Stimulated activated CD4-positive, alpha-beta T cell treated with anti-CD3 and anti-CD28 coated beads, Interleukin-15, amount 100 ng/mL, for 48 hours (primary cell): ENCODE measurements at regions not wholly inside any gene's neighbourhood (a gene's known extent, or its start where the extent isn't known, plus 50 kb on each side); places are given as distances from the start of the nearest gene placed in this dataset.

ENCODE experiments used
- DNase-seq, 2 donors: peaks; one replicate each; pipeline ENCODE4 v3.0.0-alpha.2; 2020; ENCODE audit warnings: low read depth in 2 of 2

- no peak for DNase-seq
Observed at GRCh38 chr1:238119861-238120260, 229.1 kb upstream of the ZP4 start.

- DNase-seq: no peak
Observed at GRCh38 chr1:238119060-238119459, 228.3 kb upstream of the ZP4 start.

- no peak for DNase-seq
Observed at GRCh38 chr1:238115852-238116251, 225.1 kb upstream of the ZP4 start.

- no peak for DNase-seq
Observed at GRCh38 chr1:238112952-238113621, 222.4 kb upstream of the ZP4 start.

- DNase-seq: no peak
Observed at GRCh38 chr1:238111516-238111915, 220.8 kb upstream of the ZP4 start.

GRCh38 chr1:238111081-238111480 lies 220.4 kb upstream of the ZP4 start:
- DNase-seq: no peak

- DNase-seq: no peak
Observed at GRCh38 chr1:238108417-238108816, 217.7 kb upstream of the ZP4 start.

GRCh38 chr1:238107322-238107721 lies 216.6 kb upstream of the ZP4 start:
- DNase-seq: no peak

- no peak for DNase-seq
Observed at GRCh38 chr1:238104752-238105151, 214.0 kb upstream of the ZP4 start.

GRCh38 chr1:238101923-238102322 lies 211.2 kb upstream of the ZP4 start:
- DNase-seq: no peak

- no peak for DNase-seq
Observed at GRCh38 chr1:238099871-238100270, 209.1 kb upstream of the ZP4 start.

- DNase-seq: no peak
Observed at GRCh38 chr1:238089615-238090014, 198.9 kb upstream of the ZP4 start.

- DNase-seq: no peak
Observed at GRCh38 chr1:238088560-238089290, 198.0 kb upstream of the ZP4 start.

GRCh38 chr1:238073991-238074390 lies 183.3 kb upstream of the ZP4 start:
- no peak for DNase-seq

- DNase-seq: no peak
Observed at GRCh38 chr1:238071061-238071460, 180.3 kb upstream of the ZP4 start.

GRCh38 chr1:238063454-238063853 lies 172.7 kb upstream of the ZP4 start:
- no peak for DNase-seq

- DNase-seq: no peak
Observed at GRCh38 chr1:238061967-238062613, 171.4 kb upstream of the ZP4 start.

GRCh38 chr1:238060061-238060460 lies 169.3 kb upstream of the ZP4 start:
- no peak for DNase-seq

GRCh38 chr1:238052496-238053266 lies 162.0 kb upstream of the ZP4 start:
- no peak for DNase-seq

- no peak for DNase-seq
Observed at GRCh38 chr1:238029126-238029525, 138.4 kb upstream of the ZP4 start.

GRCh38 chr1:238027366-238027765 lies 136.6 kb upstream of the ZP4 start:
- no peak for DNase-seq

GRCh38 chr1:238023137-238023536 lies 132.4 kb upstream of the ZP4 start:
- no peak for DNase-seq
